NCI-H82 treated with DMSO at 0.1 percent for 48 hours (cell line): ENCODE measurements at regions not wholly inside any gene's neighbourhood (a gene's known extent, or its start where the extent isn't known, plus 50 kb on each side); places are given as distances from the start of the nearest gene placed in this dataset.
"Not testable (repeated sequence)": the region's sequence is repeated elsewhere in the genome, so short reads cannot be mapped to it uniquely, and the experiment has no call there.

Experiments
- DNase-seq: peaks from one replicate; lab custom pipeline; 2025; ENCODE audit not compliant: unreplicated experiment; lab: John Stamatoyannopoulos, UW

- DNase-seq: no peak
Measured at GRCh38 chr20:43365691-43366090, 92.0 kb upstream of the SRSF6 start.

GRCh38 chr20:43364001-43364400 is 93.7 kb upstream of the SRSF6 start:
- DNase-seq: no peak

GRCh38 chr20:43363506-43363905 is 94.2 kb upstream of the SRSF6 start:
- no peak for DNase-seq

- no peak for DNase-seq
Measured at GRCh38 chr20:43361526-43361925, 96.2 kb upstream of the SRSF6 start.

- DNase-seq: no peak
Measured at GRCh38 chr20:43360016-43360415, 97.7 kb upstream of the SRSF6 start.

- no peak for DNase-seq
Measured at GRCh38 chr20:43358811-43359210, 98.9 kb upstream of the SRSF6 start.

GRCh38 chr20:43357352-43357751 is 100.3 kb upstream of the SRSF6 start:
- no peak for DNase-seq

GRCh38 chr20:43355610-43356009 is 102.1 kb upstream of the SRSF6 start:
- DNase-seq: no peak

- no peak for DNase-seq
Measured at GRCh38 chr20:43352996-43353395, 104.7 kb upstream of the SRSF6 start.

- not testable (repeated sequence) for DNase-seq
Measured at GRCh38 chr20:43350694-43351093, 107.0 kb upstream of the SRSF6 start.

- no peak for DNase-seq
Measured at GRCh38 chr20:43349841-43350240, 107.9 kb upstream of the SRSF6 start.

- DNase-seq: not testable (repeated sequence)
Measured at GRCh38 chr20:43347839-43348238, 109.9 kb upstream of the SRSF6 start.

- no peak for DNase-seq
Measured at GRCh38 chr20:43345676-43346075, 112.0 kb upstream of the SRSF6 start.

- DNase-seq: no peak
Measured at GRCh38 chr20:43341511-43341910, 116.2 kb upstream of the SRSF6 start.

GRCh38 chr20:43337036-43337435 is 120.7 kb upstream of the SRSF6 start:
- DNase-seq: no peak

- no peak for DNase-seq
Measured at GRCh38 chr20:43334080-43334479, 123.6 kb upstream of the SRSF6 start.

- DNase-seq: no peak
Measured at GRCh38 chr20:43331906-43332305, 125.8 kb upstream of the SRSF6 start.

- no peak for DNase-seq
Measured at GRCh38 chr20:43328697-43329096, 129.0 kb upstream of the SRSF6 start.

GRCh38 chr20:43327234-43327633 is 130.5 kb upstream of the SRSF6 start:
- DNase-seq: not testable (repeated sequence)

- no peak for DNase-seq
Measured at GRCh38 chr20:43325926-43326325, 131.8 kb upstream of the SRSF6 start.

- DNase-seq: no peak
Measured at GRCh38 chr20:43323592-43323991, 133.9 kb upstream of the PTPRT start.

GRCh38 chr20:43322851-43323250 is 133.1 kb upstream of the PTPRT start:
- no peak for DNase-seq

- no peak for DNase-seq
Measured at GRCh38 chr20:43320536-43320935, 130.8 kb upstream of the PTPRT start.

GRCh38 chr20:43318755-43319297 is 129.1 kb upstream of the PTPRT start:
- no peak for DNase-seq
